Stomach (tissue), 8 donors: ENCODE measurements at regions not wholly inside any gene's neighbourhood (a gene's known extent, or its start where the extent isn't known, plus 50 kb on each side); places are given as distances from the start of the nearest gene placed in this dataset.

ENCODE experiments used
- DNase-seq, 2 donors: peaks; one replicate each; pipeline versions ENCODE4 v3.0.0 to v3.0.0-alpha.2; 2013 to 2019
- H3K27ac ChIP-seq, 5 donors: fragments of 200-600 bp in 4 of 5; sonication (generic) in 4 of 5; one replicate each; pipeline ENCODE4 v1.5.1; 2013 to 2019; ENCODE audit warnings: mild to moderate bottlenecking in 1 of 5, moderate library complexity in 1 of 5
- H3K27me3 ChIP-seq, 3 donors: fragments of 200-600 bp; sonication (generic); one replicate each; pipeline ENCODE4 v1.5.1; 2017 to 2019; ENCODE audit warnings: mixed run types in 1 of 3
- H3K36me3 ChIP-seq, 4 donors: fragments of 200-600 bp; sonication (generic); 1 replicate in 3 of 4; 2 replicates in 1 of 4; pipeline ENCODE4 v1.5.1; 2016 to 2019
- H3K4me1 ChIP-seq, 4 donors: fragments of 200-600 bp; sonication (generic); one replicate each; pipeline ENCODE4 v1.5.1; 2016 to 2019
- H3K4me3 ChIP-seq, 4 donors: fragments of 200-600 bp; sonication (generic) in 3 of 4; one replicate each; pipeline ENCODE4 v1.5.1; 2016 to 2019; ENCODE audit warnings: mild to moderate bottlenecking in 1 of 4
- H3K9me3 ChIP-seq, 4 donors: fragments of 200-600 bp; sonication (generic); one replicate each; pipeline ENCODE4 v1.5.1; 2016 to 2019
- CTCF ChIP-seq, 7 experiments: fragments of 450-650 bp in 4 of 7; fragments of 200-600 bp in 3 of 7; sonication (generic) in 3 of 7; IDR thresholded peaks; one replicate each; pipeline ENCODE4 v1.5.1; 2016 to 2019; ENCODE audit warnings: antibody characterized with exemption in 7 of 7, control low read depth in 2 of 7, mild to moderate bottlenecking in 1 of 7
- EP300 ChIP-seq: sonication (generic); formaldehyde crosslinking; IDR thresholded peaks from one replicate; pipeline ENCODE4 v1.6.1; 2017; ENCODE audit warnings: antibody characterized with exemption
- POLR2A ChIP-seq, 4 donors: fragments of 450-650 bp; IDR thresholded peaks; one replicate each; pipeline ENCODE4 v1.6.1; 2016; ENCODE audit warnings: antibody characterized with exemption in 4 of 4, control low read depth in 2 of 4, mild to moderate bottlenecking in 1 of 4, moderate library complexity in 1 of 4
- POLR2AphosphoS5 ChIP-seq, 3 donors: sonication (generic); formaldehyde crosslinking; IDR thresholded peaks; one replicate each; pipeline ENCODE4 v1.6.1; 2016; ENCODE audit warnings: antibody characterized with exemption in 3 of 3
- WGBS, 5 donors: extraction: QIAGEN DNeasy Blood & Tissue Kit in 3 of 5; methylation state at CpG; one replicate each; pipeline versions ENCODE4 v1.1.5 to v1.1.7; 2013 to 2018; 5-methylcytosine and 5-hydroxymethylcytosine counted together
- intact Hi-C: fragments of 100-400 bp; cut with DNase I; formaldehyde crosslinking; loops from one replicate; pipeline ENCODE4 v1.15.1; 2023; ENCODE audit warnings: low total_unique reads
- donor health status: healthy with polysubstance abuse.
- donor health status: Bipolar disorder and iron deficiency.
- donor health status: healthy.

GRCh38 chr2:147172493-147173188 lies 672.2 kb upstream of the ACVR2A start:
- Histone ChIP-seq H3K9me3 (no peaks in the 10 kb centered on the region), H3K27me3 (no peaks in the 10 kb centered on the region), H3K27ac (no peak overlapping the region), H3K4me3 (no peak overlapping the region), H3K4me1 (no peaks in the 10 kb centered on the region), H3K36me3 (no peaks in the 10 kb centered on the region)
- intact Hi-C loops: no loop called here
- TF ChIP-seq POLR2AphosphoS5 (IDR thresholded peaks at IDR 0.05) (no peak), EP300 (no peak), POLR2A (IDR thresholded peaks at IDR 0.05) (no peak), CTCF (IDR thresholded peaks at IDR 0.05) (no peak)
- WGBS, 5 donors: 84 to 91% (median 88%) methylated on average over 9 of the region's 9 CpGs
- no peak for DNase-seq

GRCh38 chr2:147171941-147172340 lies 672.9 kb upstream of the ACVR2A start:
- no peaks in the 10 kb centered on the region for H3K9me3 ChIP-seq
- no peak overlapping the region for H3K27ac ChIP-seq
- TF ChIP-seq POLR2AphosphoS5 (IDR thresholded peaks at IDR 0.05): no peak
- no peaks in the 10 kb centered on the region for H3K4me1 ChIP-seq
- DNase-seq: no peak
- intact Hi-C loops: no loop called here
- no peak overlapping the region for H3K4me3 ChIP-seq
- H3K27me3 ChIP-seq: no peaks in the 10 kb centered on the region
- WGBS, 5 donors: 50 to 84% (median 66%) methylated on average over 3 of the region's 3 CpGs
- no peaks in the 10 kb centered on the region for H3K36me3 ChIP-seq

GRCh38 chr2:147170932-147171331 lies 673.9 kb upstream of the ACVR2A start:
- Histone ChIP-seq H3K4me3 (no peak overlapping the region), H3K36me3 (no peaks in the 10 kb centered on the region), H3K9me3 (no peaks in the 10 kb centered on the region), H3K27me3 (no peaks in the 10 kb centered on the region), H3K4me1 (no peaks in the 10 kb centered on the region), H3K27ac (no peak overlapping the region)
- no peak for DNase-seq
- intact Hi-C loops: no loop called here
- 91 to 97% (median 95%) methylated on average over 1 of the region's 1 CpG for WGBS, 5 donors
- TF ChIP-seq EP300: no peak
- TF ChIP-seq POLR2AphosphoS5 (IDR thresholded peaks at IDR 0.05): no peak
- TF ChIP-seq POLR2A (IDR thresholded peaks at IDR 0.05): no peak
- no peak for TF ChIP-seq CTCF (IDR thresholded peaks at IDR 0.05)

- no peak overlapping the region for H3K4me3 ChIP-seq
- intact Hi-C loops: no loop called here
- H3K27me3 ChIP-seq: no peaks in the 10 kb centered on the region
- no peak overlapping the region for H3K27ac ChIP-seq
- no peaks in the 10 kb centered on the region for H3K36me3 ChIP-seq
- WGBS, 5 donors: 51 to 66% (median 60%) methylated on average over 2 of the region's 2 CpGs
- no peaks in the 10 kb centered on the region for H3K4me1 ChIP-seq
- TF ChIP-seq POLR2AphosphoS5 (IDR thresholded peaks at IDR 0.05) (no peak), CTCF (IDR thresholded peaks at IDR 0.05) (no peak), EP300 (no peak), POLR2A (IDR thresholded peaks at IDR 0.05) (no peak)
- H3K9me3 ChIP-seq: no peaks in the 10 kb centered on the region
- DNase-seq: no peak
Measured at GRCh38 chr2:147165697-147166382, 679.0 kb upstream of the ACVR2A start.

GRCh38 chr2:147164563-147164962 lies 680.3 kb upstream of the ACVR2A start:
- Histone ChIP-seq H3K9me3 (no peaks in the 10 kb centered on the region), H3K4me3 (no peak overlapping the region), H3K4me1 (no peaks in the 10 kb centered on the region), H3K36me3 (no peaks in the 10 kb centered on the region), H3K27ac (no peak overlapping the region), H3K27me3 (no peaks in the 10 kb centered on the region)
- TF ChIP-seq POLR2AphosphoS5 (IDR thresholded peaks at IDR 0.05): no peak
- TF ChIP-seq POLR2A (IDR thresholded peaks at IDR 0.05): no peak
- no peak for TF ChIP-seq CTCF (IDR thresholded peaks at IDR 0.05)
- no peak for TF ChIP-seq EP300
- intact Hi-C loops: no loop called here
- no peak for DNase-seq
- 85 to 93% (median 89%) methylated on average over 4 of the region's 4 CpGs for WGBS, 5 donors
